HepG2 (cell line): ENCODE measurements at regions not wholly inside any gene's neighbourhood (a gene's known extent, or its start where the extent isn't known, plus 50 kb on each side); places are given as distances from the start of the nearest gene placed in this dataset.

ENCODE experiments used
- ATAC-seq: fragments of 200-7000 bp; cut with Tn5 transposase; 3 replicates; pipeline ENCODE4 v1.9.1; 2020; ENCODE audit warnings: mild to moderate bottlenecking, moderate library complexity
- BruUV-seq: library from RNA; stranded (reverse); fragments of 400-500 nt; replicated peaks from 2 replicates; lab custom pipeline; 2021; lab: Mats Ljungman, UMichigan
- CTCF ChIA-PET: fragments of 300-600 bp; formaldehyde crosslinking; extraction: SDS; loops from one replicate; lab custom pipeline; 2021; ENCODE audit warnings: low total read pairs, inconsistent platforms, low intra/inter-chr PET ratio; lab: Yijun Ruan, JAX
- POLR2A ChIA-PET: fragments of 350-600 bp; sonication (Branson Sonifier 250); formaldehyde crosslinking; loops from one replicate; lab custom pipeline; 2020; ENCODE audit warnings: antibody characterized with exemption, inconsistent platforms; lab: Yijun Ruan, JAX
- DNase-seq: peaks from one replicate; pipeline ENCODE4 v3.0.0-alpha.2; 2015; ENCODE audit warnings: low spot score
- FAIRE-seq: peaks from 3 replicates; lab custom pipeline; 2011; peaks lifted over from hg19 to GRCh38; lab: Jason Lieb, UNC
- H2AFZ ChIP-seq: one replicate; pipeline ENCODE4 v1.6.1; 2011; ENCODE audit warnings: low read length, inconsistent platforms
- H3K27ac ChIP-seq: fragments of 300-600 bp; 3 replicates; pipeline ENCODE4 v1.8.0; 2011; ENCODE audit warnings: mixed run types, mild to moderate bottlenecking, mixed read lengths, low read length, inconsistent platforms; ENCODE audit not compliant: insufficient read depth; ENCODE audit errors: extremely low read length
- H3K27me3 ChIP-seq, 2 experiments: fragments of 200-600 bp in 1 of 2; 2 replicates in 1 of 2; 3 replicates in 1 of 2; pipeline versions ENCODE4 v1.6.0 to v1.8.0; 2011; ENCODE audit warnings: low read length in 2 of 2, mild to moderate bottlenecking in 2 of 2, moderate library complexity in 2 of 2, inconsistent platforms in 1 of 2; ENCODE audit not compliant: insufficient read depth in 2 of 2, control insufficient read depth in 1 of 2
- H3K36me3 ChIP-seq, 2 experiments: fragments of 200-600 bp in 1 of 2; replicated peaks in 1 of 2; 2 replicates in 1 of 2; 3 replicates in 1 of 2; pipeline versions ENCODE4 v1.5.1 to v1.8.0; 2011; ENCODE audit warnings: low read length in 2 of 2, inconsistent platforms in 1 of 2; ENCODE audit not compliant: insufficient read depth in 2 of 2, control insufficient read depth in 1 of 2
- H3K4me1 ChIP-seq: 2 replicates; pipeline ENCODE4 v1.5.1; 2012; ENCODE audit warnings: low read length, inconsistent platforms; ENCODE audit not compliant: insufficient read depth
- H3K4me2 ChIP-seq: 2 replicates; pipeline ENCODE4 v1.6.0; 2011; ENCODE audit warnings: low read depth, low read length, inconsistent platforms
- H3K4me3 ChIP-seq, 3 experiments: fragments of 200-600 bp in 1 of 3; sonication (generic), shearing (Covaris generic) in 1 of 3; replicated peaks in 1 of 3; 2 replicates each; pipeline ENCODE4 v1.5.1; 2011 to 2016; ENCODE audit warnings: low read length in 3 of 3, inconsistent platforms in 2 of 3, low read depth in 2 of 3, mild to moderate bottlenecking in 2 of 3, control low read depth in 1 of 3, mixed read lengths in 1 of 3; ENCODE audit not compliant: insufficient read depth in 1 of 3
- H3K79me2 ChIP-seq: one replicate; pipeline ENCODE4 v1.6.1; 2011; ENCODE audit warnings: low read length, inconsistent platforms; ENCODE audit not compliant: insufficient read depth
- H3K9ac ChIP-seq: 2 replicates; pipeline ENCODE4 v1.6.0; 2011; ENCODE audit warnings: mild to moderate bottlenecking, low read depth, low read length, inconsistent platforms; ENCODE audit not compliant: insufficient read depth
- H3K9me3 ChIP-seq: 2 replicates; pipeline ENCODE4 v1.5.1; 2012; ENCODE audit warnings: mild to moderate bottlenecking, low read length
- H4K20me1 ChIP-seq: 2 replicates; pipeline ENCODE4 v1.6.0; 2011; ENCODE audit warnings: inconsistent platforms, mild to moderate bottlenecking, low read length, moderate library complexity; ENCODE audit not compliant: insufficient read depth
- E2F2 ChIP-seq: sonication (generic); formaldehyde crosslinking; IDR thresholded peaks from 2 replicates; pipeline ENCODE4 v1.4.0; 2020; ENCODE audit warnings: missing genetic modification reagents, borderline replicate concordance
- HMG20A ChIP-seq: IDR thresholded peaks from 2 replicates; pipeline ENCODE4 v1.6.1; 2016; ENCODE audit warnings: borderline replicate concordance
- ZBTB10 ChIP-seq: sonication (generic); formaldehyde crosslinking; IDR thresholded peaks from 2 replicates; pipeline ENCODE4 v1.4.0; 2020; ENCODE audit warnings: missing genetic modification reagents, borderline replicate concordance
- ZFAT ChIP-seq: sonication (generic); formaldehyde crosslinking; conservative IDR thresholded peaks from 2 replicates; pipeline ENCODE4 v1.8.1; 2023; ENCODE audit warnings: missing genetic modification reagents, inconsistent platforms
- ZNF280D ChIP-seq: sonication (generic); formaldehyde crosslinking; IDR thresholded peaks from 2 replicates; pipeline ENCODE4 v1.5.1; 2020; ENCODE audit warnings: mild to moderate bottlenecking, missing genetic modification reagents
- WGBS: methylation state at CpG from one replicate; pipeline ENCODE4 v1.1.6; 2017; ENCODE audit warnings: low lambda C conversion rate; 5-methylcytosine and 5-hydroxymethylcytosine counted together
- in situ Hi-C: cut with HindIII; loops from 2 replicates; pipeline ENCODE4 v1.10.0; 2017; ENCODE audit warnings: low pct_unique_long_range_greater_than_20kb; ENCODE audit not compliant: extremely low pct_ligation_motif_present
- intact Hi-C: fragments of 100-400 bp; cut with micrococcal nuclease; formaldehyde crosslinking; loops from one replicate; pipeline ENCODE4 v1.10.0; 2022; ENCODE audit not compliant: unreplicated experiment
- TF ChIP-seq, protein P1 (sequence below): sonication (generic); formaldehyde crosslinking; conservative IDR thresholded peaks from 2 replicates; pipeline ENCODE4 v1.4.0; 2020; ENCODE audit warnings: missing genetic modification reagents
- TF ChIP-seq, protein P2 (sequence below): sonication (generic); formaldehyde crosslinking; IDR thresholded peaks from 2 replicates; pipeline ENCODE4 v1.5.0; 2020; ENCODE audit warnings: mild to moderate bottlenecking, missing genetic modification reagents

DNA sequence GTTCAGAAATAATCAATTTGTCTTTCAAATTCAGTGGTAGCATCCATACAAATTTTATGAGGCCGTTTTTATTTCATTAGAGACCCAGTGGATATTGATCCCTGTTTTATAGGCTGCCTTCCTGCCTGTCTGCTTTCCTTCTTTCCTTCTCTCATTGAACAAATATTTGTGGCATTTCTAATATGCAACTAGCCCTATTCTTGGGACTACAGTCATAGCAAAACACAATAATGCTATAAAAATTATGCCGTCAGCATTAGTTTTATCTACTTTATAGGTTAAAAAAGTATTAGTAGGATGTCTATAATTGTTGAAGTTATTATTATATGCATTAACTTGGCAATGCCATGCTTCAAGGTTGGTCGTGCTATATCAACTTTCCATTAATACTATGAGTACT lies 2037.8 kb upstream of the LRRTM1 start:
- FAIRE-seq (no peak), DNase-seq (no peak), ATAC-seq (no peak)
- H3K9ac ChIP-seq: no peak overlapping the region
- WGBS: 33% methylated on average over 3 of the region's 3 CpGs
- H3K4me1 ChIP-seq: no peaks in the 10 kb centered on the region
- TF ChIP-seq ZBTB10 (CRISPR knock-in tag) (no peak), HMG20A (no peak), ZFAT (CRISPR knock-in tag) (no peak), ZNF280D (CRISPR knock-in tag) (no peak), E2F2 (CRISPR knock-in tag) (no peak)
- TF ChIP-seq, protein P1, sequence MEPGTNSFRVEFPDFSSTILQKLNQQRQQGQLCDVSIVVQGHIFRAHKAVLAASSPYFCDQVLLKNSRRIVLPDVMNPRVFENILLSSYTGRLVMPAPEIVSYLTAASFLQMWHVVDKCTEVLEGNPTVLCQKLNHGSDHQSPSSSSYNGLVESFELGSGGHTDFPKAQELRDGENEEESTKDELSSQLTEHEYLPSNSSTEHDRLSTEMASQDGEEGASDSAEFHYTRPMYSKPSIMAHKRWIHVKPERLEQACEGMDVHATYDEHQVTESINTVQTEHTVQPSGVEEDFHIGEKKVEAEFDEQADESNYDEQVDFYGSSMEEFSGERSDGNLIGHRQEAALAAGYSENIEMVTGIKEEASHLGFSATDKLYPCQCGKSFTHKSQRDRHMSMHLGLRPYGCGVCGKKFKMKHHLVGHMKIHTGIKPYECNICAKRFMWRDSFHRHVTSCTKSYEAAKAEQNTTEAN: no peak
- TF ChIP-seq, protein P2, sequence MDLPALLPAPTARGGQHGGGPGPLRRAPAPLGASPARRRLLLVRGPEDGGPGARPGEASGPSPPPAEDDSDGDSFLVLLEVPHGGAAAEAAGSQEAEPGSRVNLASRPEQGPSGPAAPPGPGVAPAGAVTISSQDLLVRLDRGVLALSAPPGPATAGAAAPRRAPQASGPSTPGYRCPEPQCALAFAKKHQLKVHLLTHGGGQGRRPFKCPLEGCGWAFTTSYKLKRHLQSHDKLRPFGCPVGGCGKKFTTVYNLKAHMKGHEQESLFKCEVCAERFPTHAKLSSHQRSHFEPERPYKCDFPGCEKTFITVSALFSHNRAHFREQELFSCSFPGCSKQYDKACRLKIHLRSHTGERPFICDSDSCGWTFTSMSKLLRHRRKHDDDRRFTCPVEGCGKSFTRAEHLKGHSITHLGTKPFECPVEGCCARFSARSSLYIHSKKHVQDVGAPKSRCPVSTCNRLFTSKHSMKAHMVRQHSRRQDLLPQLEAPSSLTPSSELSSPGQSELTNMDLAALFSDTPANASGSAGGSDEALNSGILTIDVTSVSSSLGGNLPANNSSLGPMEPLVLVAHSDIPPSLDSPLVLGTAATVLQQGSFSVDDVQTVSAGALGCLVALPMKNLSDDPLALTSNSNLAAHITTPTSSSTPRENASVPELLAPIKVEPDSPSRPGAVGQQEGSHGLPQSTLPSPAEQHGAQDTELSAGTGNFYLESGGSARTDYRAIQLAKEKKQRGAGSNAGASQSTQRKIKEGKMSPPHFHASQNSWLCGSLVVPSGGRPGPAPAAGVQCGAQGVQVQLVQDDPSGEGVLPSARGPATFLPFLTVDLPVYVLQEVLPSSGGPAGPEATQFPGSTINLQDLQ (CRISPR knock-in tag): no peak
- no TSS peak for BruUV-seq
- no peak overlapping the region for H3K4me3 ChIP-seq
- H3K79me2 ChIP-seq: no peaks in the 10 kb centered on the region
- no peak overlapping the region for H2AFZ ChIP-seq
- no peak overlapping the region for H3K27ac ChIP-seq
- POLR2A ChIA-PET: no interaction called here
- no peaks in the 10 kb centered on the region for H4K20me1 ChIP-seq
- no peaks in the 10 kb centered on the region for H3K36me3 ChIP-seq
- CTCF ChIA-PET: no interaction called here
- H3K27me3 ChIP-seq: no peaks in the 10 kb centered on the region; a peak in 1 of 5 replicates
- in situ Hi-C loops: no loop called here
- H3K4me2 ChIP-seq: no peak overlapping the region
- intact Hi-C loops: loop anchor here (5.0 kb wide), 2 partner anchors 855 to 1475 kb away; no protein-coding TSS in a partner anchor
- H3K9me3 ChIP-seq: no peaks in the 10 kb centered on the region
